Colonic mucosa (tissue), 4 donors: ENCODE measurements at regions not wholly inside any gene's neighbourhood (a gene's known extent, or its start where the extent isn't known, plus 50 kb on each side); places are given as distances from the start of the nearest gene placed in this dataset.

Experiments
- DNase-seq: peaks from one replicate; pipeline ENCODE4 v3.0.0-alpha.2; 2020
- H3K27ac ChIP-seq: fragments of 200-600 bp; one replicate; pipeline ENCODE4 v1.8.0; 2021
- H3K27me3 ChIP-seq: fragments of 200-600 bp; one replicate; pipeline ENCODE4 v1.8.0; 2021
- H3K36me3 ChIP-seq: fragments of 200-600 bp; one replicate; pipeline ENCODE4 v1.8.0; 2021
- H3K4me1 ChIP-seq: fragments of 200-600 bp; one replicate; pipeline ENCODE4 v1.8.0; 2021; ENCODE audit warnings: mild to moderate bottlenecking
- H3K4me3 ChIP-seq: fragments of 200-600 bp; one replicate; pipeline ENCODE4 v1.8.0; 2021
- H3K9ac ChIP-seq, 2 donors: one replicate each; pipeline ENCODE4 v1.7.0; 2013; ENCODE audit warnings: control low read depth in 2 of 2, low read depth in 2 of 2, low read length in 2 of 2
- H3K9me3 ChIP-seq: fragments of 200-600 bp; one replicate; pipeline ENCODE4 v1.8.0; 2021
- CTCF ChIP-seq: fragments of 200-600 bp; IDR thresholded peaks from one replicate; pipeline ENCODE4 v1.8.0; 2022; ENCODE audit warnings: antibody characterized with exemption, mild to moderate bottlenecking
- intact Hi-C: fragments of 100-400 bp; cut with DNase I; formaldehyde crosslinking; loops from one replicate; pipeline ENCODE4 v1.14.1; 2022
- donor health status: healthy.
- donor health status: DM: no; HTN: no; CAD: no.
- donor health status: DM: no; HTN: no; CAD: no.

GRCh38 chr16:85536411-85537330, 76.5 kb upstream of the GSE1 start:
- H3K9ac ChIP-seq = peak overlapping the region; percentile 6 to 70
- no peaks in the 10 kb centered on the region for H3K36me3 ChIP-seq
- peaks cover 7% of the 10 kb centered on the region for H3K4me1 ChIP-seq
- DNase-seq = no peak
- no peak overlapping the region for H3K4me3 ChIP-seq
- intact Hi-C loops = no loop called here
- H3K27me3 ChIP-seq = no peaks in the 10 kb centered on the region
- H3K27ac ChIP-seq = no peak overlapping the region
- no peak for TF ChIP-seq CTCF
- no peaks in the 10 kb centered on the region for H3K9me3 ChIP-seq

- no peak for TF ChIP-seq CTCF
- H3K9ac ChIP-seq = no peak overlapping the region
- H3K9me3 ChIP-seq = no peaks in the 10 kb centered on the region
- H3K4me3 ChIP-seq = no peak overlapping the region
- H3K27me3 ChIP-seq = no peaks in the 10 kb centered on the region
- DNase-seq = no peak
- no peak overlapping the region for H3K27ac ChIP-seq
- H3K4me1 ChIP-seq = peaks cover 7% of the 10 kb centered on the region
- intact Hi-C loops = no loop called here
- no peaks in the 10 kb centered on the region for H3K36me3 ChIP-seq
Observed at GRCh38 chr16:85537331-85537788, 75.8 kb upstream of the GSE1 start.

- no peaks in the 10 kb centered on the region for H3K9me3 ChIP-seq
- no peak overlapping the region for H3K4me3 ChIP-seq
- no peaks in the 10 kb centered on the region for H3K27me3 ChIP-seq
- TF ChIP-seq CTCF = no peak
- no peak overlapping the region for H3K27ac ChIP-seq
- peaks cover 7% of the 10 kb centered on the region for H3K4me1 ChIP-seq
- no peak overlapping the region for H3K9ac ChIP-seq
- H3K36me3 ChIP-seq = no peaks in the 10 kb centered on the region
- intact Hi-C loops = no loop called here
- no peak for DNase-seq
Observed at GRCh38 chr16:85537795-85538401, 75.2 kb upstream of the GSE1 start.

- no peak overlapping the region for H3K9ac ChIP-seq
- H3K4me1 ChIP-seq = peaks cover 7% of the 10 kb centered on the region
- H3K27ac ChIP-seq = no peak overlapping the region
- H3K4me3 ChIP-seq = no peak overlapping the region
- H3K27me3 ChIP-seq = no peaks in the 10 kb centered on the region
- intact Hi-C loops = no loop called here
- H3K9me3 ChIP-seq = no peaks in the 10 kb centered on the region
- DNase-seq = no peak
- TF ChIP-seq CTCF = no peak
- H3K36me3 ChIP-seq = no peaks in the 10 kb centered on the region
Observed at GRCh38 chr16:85539084-85539483, 74.0 kb upstream of the GSE1 start.

- Histone ChIP-seq H3K9me3 (no peaks in the 10 kb centered on the region), H3K27ac (no peak overlapping the region), H3K27me3 (no peaks in the 10 kb centered on the region), H3K36me3 (no peaks in the 10 kb centered on the region), H3K9ac (no peak overlapping the region), H3K4me3 (no peak overlapping the region), H3K4me1 (peaks cover 7% of the 10 kb centered on the region)
- DNase-seq = no peak
- intact Hi-C loops = no loop called here
- no peak for TF ChIP-seq CTCF
Observed at GRCh38 chr16:85539629-85540291, 73.4 kb upstream of the GSE1 start.
